Stomach (tissue), 4 donors: ENCODE measurements at regions not wholly inside any gene's neighbourhood (a gene's known extent, or its start where the extent isn't known, plus 50 kb on each side); places are given as distances from the start of the nearest gene placed in this dataset.

Source experiments
- CTCF ChIP-seq, 7 experiments: fragments of 450-650 bp in 4 of 7; fragments of 200-600 bp in 3 of 7; sonication (generic) in 3 of 7; IDR thresholded peaks; one replicate each; pipeline ENCODE4 v1.5.1; 2016 to 2019; ENCODE audit warnings: antibody characterized with exemption in 7 of 7, control low read depth in 2 of 7, mild to moderate bottlenecking in 1 of 7
- POLR2AphosphoS5 ChIP-seq, 3 donors: sonication (generic); formaldehyde crosslinking; IDR thresholded peaks; one replicate each; pipeline ENCODE4 v1.6.1; 2016; ENCODE audit warnings: antibody characterized with exemption in 3 of 3

GRCh38 chr1:113302636-113303035, 87.7 kb upstream of the MAGI3 start:
- TF ChIP-seq CTCF (IDR thresholded peaks at IDR 0.05), result no peak
- no peak for TF ChIP-seq POLR2AphosphoS5 (IDR thresholded peaks at IDR 0.05)
